Subcutaneous abdominal adipose tissue (tissue), 5 donors: ENCODE measurements at regions not wholly inside any gene's neighbourhood (a gene's known extent, or its start where the extent isn't known, plus 50 kb on each side); places are given as distances from the start of the nearest gene placed in this dataset.

ENCODE experiments used
- H3K27ac ChIP-seq: one replicate; pipeline ENCODE4 v1.7.0; 2013; ENCODE audit warnings: low read depth, mild to moderate bottlenecking, inconsistent platforms, low read length, moderate library complexity
- H3K27me3 ChIP-seq, 5 donors: one replicate each; pipeline ENCODE4 v1.7.0; 2013; ENCODE audit warnings: low read length in 5 of 5, inconsistent platforms in 1 of 5; ENCODE audit not compliant: control insufficient read depth in 5 of 5, insufficient read depth in 4 of 5
- H3K36me3 ChIP-seq, 5 donors: one replicate each; pipeline ENCODE4 v1.7.0; 2013; ENCODE audit warnings: low read length in 5 of 5; ENCODE audit not compliant: control insufficient read depth in 5 of 5, insufficient read depth in 5 of 5
- H3K4me1 ChIP-seq, 5 donors: one replicate each; pipeline ENCODE4 v1.7.0; 2013; ENCODE audit warnings: low read length in 5 of 5, mild to moderate bottlenecking in 3 of 5, moderate library complexity in 1 of 5; ENCODE audit not compliant: control insufficient read depth in 5 of 5, insufficient read depth in 5 of 5
- H3K4me3 ChIP-seq, 5 donors: one replicate each; pipeline ENCODE4 v1.7.0; 2013; ENCODE audit warnings: low read length in 5 of 5, low read depth in 1 of 5
- H3K9ac ChIP-seq, 5 donors: one replicate each; pipeline ENCODE4 v1.7.0; 2013; ENCODE audit warnings: low read length in 5 of 5, mild to moderate bottlenecking in 4 of 5, moderate library complexity in 3 of 5
- H3K9me3 ChIP-seq, 5 donors: one replicate each; pipeline ENCODE4 v1.7.0; 2013; ENCODE audit warnings: low read length in 5 of 5; ENCODE audit not compliant: control insufficient read depth in 5 of 5
- donor health status: healthy.
- donor health status: healthy.
- donor health status: healthy.
- donor health status: healthy.
- donor health status: healthy.

GRCh38 chr4:144590020-144590419 is 55.9 kb upstream of the HHIP start:
- H3K36me3 ChIP-seq = no peaks in the 10 kb centered on the region

GRCh38 chr4:144591401-144591800 is 54.6 kb upstream of the HHIP start:
- no peak overlapping the region for H3K27ac ChIP-seq
- H3K27me3 ChIP-seq = no peaks in the 10 kb centered on the region
- H3K9me3 ChIP-seq = no peaks in the 10 kb centered on the region
- no peak overlapping the region for H3K9ac ChIP-seq
- H3K4me3 ChIP-seq = no peak overlapping the region
- H3K4me1 ChIP-seq = no peaks in the 10 kb centered on the region
- no peaks in the 10 kb centered on the region for H3K36me3 ChIP-seq

More at GRCh38 chr4:144590020-144590419, 55.9 kb upstream of the HHIP start:
- Histone ChIP-seq H3K4me3 (no peak overlapping the region), H3K9me3 (no peaks in the 10 kb centered on the region), H3K27me3 (no peaks in the 10 kb centered on the region), H3K4me1 (no peaks in the 10 kb centered on the region), H3K9ac (no peak overlapping the region), H3K27ac (no peak overlapping the region)

- Histone ChIP-seq H3K27me3 (no peaks in the 10 kb centered on the region), H3K4me3 (no peak overlapping the region), H3K9ac (no peak overlapping the region), H3K27ac (no peak overlapping the region), H3K9me3 (no peaks in the 10 kb centered on the region), H3K36me3 (no peaks in the 10 kb centered on the region), H3K4me1 (no peaks in the 10 kb centered on the region)
Observed at GRCh38 chr4:144592264-144592663, 53.7 kb upstream of the HHIP start.

- H3K27ac ChIP-seq = no peak overlapping the region
- no peaks in the 10 kb centered on the region for H3K4me1 ChIP-seq
- H3K9me3 ChIP-seq = no peaks in the 10 kb centered on the region
- no peak overlapping the region for H3K4me3 ChIP-seq
- no peaks in the 10 kb centered on the region for H3K27me3 ChIP-seq
- no peak overlapping the region for H3K9ac ChIP-seq
- H3K36me3 ChIP-seq = no peaks in the 10 kb centered on the region
Observed at GRCh38 chr4:144594471-144594986, 51.4 kb upstream of the HHIP start.

GRCh38 chr4:144595681-144596080 is 50.3 kb upstream of the HHIP start:
- Histone ChIP-seq H3K36me3 (no peaks in the 10 kb centered on the region), H3K27me3 (no peaks in the 10 kb centered on the region), H3K4me3 (no peak overlapping the region), H3K9ac (no peak overlapping the region), H3K4me1 (no peaks in the 10 kb centered on the region), H3K27ac (no peak overlapping the region), H3K9me3 (no peaks in the 10 kb centered on the region)
